HEK293 (cell line): ENCODE measurements at regions not wholly inside any gene's neighbourhood (a gene's known extent, or its start where the extent isn't known, plus 50 kb on each side); places are given as distances from the start of the nearest gene placed in this dataset.

ENCODE experiments used
- CTCF ChIA-PET: fragments of 350-600 bp; formaldehyde crosslinking; extraction: SDS; loops from one replicate; lab custom pipeline; 2021; ENCODE audit warnings: antibody characterized with exemption; lab: Yijun Ruan, JAX
- POLR2A ChIA-PET: fragments of 300-600 bp; formaldehyde crosslinking; extraction: SDS; loops from one replicate; lab custom pipeline; 2020; ENCODE audit warnings: antibody characterized with exemption, inconsistent platforms; lab: Yijun Ruan, JAX
- H3K27ac ChIP-seq: fragments of 200-500 bp; sonication (Bioruptor generic); 2 replicates; pipeline ENCODE4 v1.5.1; 2014; ENCODE audit warnings: low read depth, low read length, control low read depth, inconsistent platforms; ENCODE audit errors: extremely low read depth
- H3K36me3 ChIP-seq, 2 experiments: fragments of 200-500 bp in 1 of 2; sonication (Bioruptor generic) in 1 of 2; 1 replicate in 1 of 2; 2 replicates in 1 of 2; pipeline ENCODE4 v1.5.1; 2014 to 2017; ENCODE audit warnings: inconsistent platforms in 2 of 2, low read length in 2 of 2; ENCODE audit not compliant: control insufficient read depth in 2 of 2, insufficient read depth in 1 of 2
- H3K4me1 ChIP-seq: fragments of 200-500 bp; sonication (Bioruptor generic); 2 replicates; pipeline ENCODE4 v1.5.1; 2014; ENCODE audit warnings: mild to moderate bottlenecking, low read length, inconsistent platforms; ENCODE audit not compliant: control insufficient read depth, insufficient read depth
- H3K4me3 ChIP-seq: 2 replicates; pipeline ENCODE4 v1.5.1; 2011; ENCODE audit warnings: low read depth, mild to moderate bottlenecking, control low read depth, low read length, moderate library complexity
- H3K9me3 ChIP-seq: fragments of 200-500 bp; sonication (Bioruptor generic); 2 replicates; pipeline ENCODE4 v1.5.1; 2014; ENCODE audit warnings: low read depth, low read length, inconsistent platforms; ENCODE audit not compliant: control insufficient read depth, insufficient read depth
- FEZF1 ChIP-seq: fragments of 450-650 bp; formaldehyde crosslinking; IDR thresholded peaks from 2 replicates; pipeline ENCODE4 v1.5.1; 2016; ENCODE audit warnings: missing biosample characterization, missing genetic modification characterization
- HOXA7 ChIP-seq: sonication (generic); formaldehyde crosslinking; IDR thresholded peaks from 2 replicates; pipeline ENCODE4 v1.8.1; 2022; ENCODE audit warnings: missing genetic modification reagents, borderline replicate concordance
- KLF10 ChIP-seq: fragments of 450-650 bp; IDR thresholded peaks from 2 replicates; pipeline ENCODE4 v1.5.1; 2018; ENCODE audit warnings: missing biosample characterization, mild to moderate bottlenecking, missing genetic modification characterization
- REPIN1 ChIP-seq: fragments of 450-650 bp; formaldehyde crosslinking; IDR thresholded peaks from 2 replicates; pipeline ENCODE4 v1.5.1; 2017; ENCODE audit warnings: missing biosample characterization, missing genetic modification characterization, low read depth
- SCRT1 ChIP-seq: fragments of 450-650 bp; formaldehyde crosslinking; IDR thresholded peaks from 2 replicates; pipeline ENCODE4 v1.5.1; 2016; ENCODE audit warnings: missing biosample characterization, missing genetic modification characterization, borderline replicate concordance
- SP3 ChIP-seq: fragments of 450-650 bp; formaldehyde crosslinking; IDR thresholded peaks from 2 replicates; pipeline ENCODE4 v1.5.1; 2016; ENCODE audit warnings: missing biosample characterization, missing genetic modification characterization
- ZBTB7A ChIP-seq: fragments of 450-650 bp; formaldehyde crosslinking; IDR thresholded peaks from 2 replicates; pipeline ENCODE4 v1.5.1; 2016; ENCODE audit warnings: low read depth, missing biosample characterization, missing genetic modification characterization
- ZFP37 ChIP-seq: fragments of 450-650 bp; formaldehyde crosslinking; IDR thresholded peaks from 2 replicates; pipeline ENCODE4 v1.5.1; 2016; ENCODE audit warnings: missing biosample characterization, missing genetic modification characterization
- ZIC2 ChIP-seq: fragments of 450-650 bp; formaldehyde crosslinking; IDR thresholded peaks from 2 replicates; pipeline ENCODE4 v1.5.1; 2016; ENCODE audit warnings: missing biosample characterization, missing genetic modification characterization
- ZNF184 ChIP-seq: fragments of 450-650 bp; IDR thresholded peaks from 2 replicates; pipeline ENCODE4 v1.5.1; 2018; ENCODE audit warnings: missing biosample characterization, mild to moderate bottlenecking, missing genetic modification characterization
- ZNF2 ChIP-seq: fragments of 450-650 bp; formaldehyde crosslinking; IDR thresholded peaks from 2 replicates; pipeline ENCODE4 v1.5.1; 2016; ENCODE audit warnings: missing biosample characterization, missing genetic modification characterization
- ZNF266 ChIP-seq: fragments of 450-650 bp; formaldehyde crosslinking; IDR thresholded peaks from 2 replicates; pipeline ENCODE4 v1.5.1; 2016; ENCODE audit warnings: missing biosample characterization, missing genetic modification characterization, low read depth
- ZNF350 ChIP-seq: fragments of 450-650 bp; formaldehyde crosslinking; IDR thresholded peaks from 2 replicates; pipeline ENCODE4 v1.5.0; 2017; ENCODE audit warnings: missing biosample characterization, mild to moderate bottlenecking, missing genetic modification characterization
- ZNF473 ChIP-seq: fragments of 450-650 bp; formaldehyde crosslinking; IDR thresholded peaks from 2 replicates; pipeline ENCODE4 v1.5.1; 2017; ENCODE audit warnings: missing biosample characterization, missing genetic modification characterization
- ZNF48 ChIP-seq: fragments of 450-650 bp; formaldehyde crosslinking; IDR thresholded peaks from 2 replicates; pipeline ENCODE4 v1.5.1; 2016; ENCODE audit warnings: missing biosample characterization, missing genetic modification characterization
- ZNF514 ChIP-seq: fragments of 450-650 bp; formaldehyde crosslinking; IDR thresholded peaks from 2 replicates; pipeline ENCODE4 v1.5.1; 2016; ENCODE audit warnings: missing biosample characterization, missing genetic modification characterization
- ZNF529 ChIP-seq: fragments of 450-650 bp; formaldehyde crosslinking; IDR thresholded peaks from 2 replicates; pipeline ENCODE4 v1.5.1; 2017; ENCODE audit warnings: missing genetic modification characterization, missing biosample characterization; ENCODE audit not compliant: insufficient replicate concordance
- ZNF530 ChIP-seq: fragments of 450-650 bp; formaldehyde crosslinking; IDR thresholded peaks from 2 replicates; pipeline ENCODE4 v1.5.1; 2016; ENCODE audit warnings: low read depth, missing biosample characterization, missing genetic modification characterization
- ZNF610 ChIP-seq: fragments of 450-650 bp; formaldehyde crosslinking; IDR thresholded peaks from 2 replicates; pipeline ENCODE4 v1.5.1; 2016; ENCODE audit warnings: missing biosample characterization, missing genetic modification characterization, borderline replicate concordance
- ZNF621 ChIP-seq: fragments of 450-650 bp; formaldehyde crosslinking; IDR thresholded peaks from 2 replicates; pipeline ENCODE4 v1.5.1; 2017; ENCODE audit warnings: missing biosample characterization, missing genetic modification characterization
- ZNF626 ChIP-seq: fragments of 450-650 bp; sonication (Bioruptor Pico); formaldehyde crosslinking; IDR thresholded peaks from 2 replicates; pipeline ENCODE4 v1.5.1; 2018; ENCODE audit warnings: missing biosample characterization, missing genetic modification characterization, inconsistent platforms
- ZNF747 ChIP-seq: fragments of 450-650 bp; formaldehyde crosslinking; IDR thresholded peaks from 2 replicates; pipeline ENCODE4 v1.5.1; 2016; ENCODE audit warnings: missing biosample characterization, missing genetic modification characterization
- TF ChIP-seq, protein P1 (sequence below): sonication (generic); formaldehyde crosslinking; IDR thresholded peaks from 2 replicates; pipeline ENCODE4 v1.8.1; 2022; ENCODE audit warnings: mild to moderate bottlenecking, moderate library complexity, missing genetic modification reagents
- TF ChIP-seq, protein P2 (sequence below): fragments of 450-650 bp; formaldehyde crosslinking; IDR thresholded peaks from 2 replicates; pipeline ENCODE4 v1.5.1; 2016; ENCODE audit warnings: missing biosample characterization, missing genetic modification characterization

- TF ChIP-seq ZNF529 (no peak), SCRT1 (tag by site-specific recombination) (no peak), ZNF621 (tag by site-specific recombination) (no peak), ZNF610 (tag by site-specific recombination) (no peak), ZNF626 (tag by site-specific recombination) (no peak), ZNF48 (no peak)
Measured at GRCh38 chr3:127093312-127093711, 99.6 kb upstream of the PRR23E start.

DNA sequence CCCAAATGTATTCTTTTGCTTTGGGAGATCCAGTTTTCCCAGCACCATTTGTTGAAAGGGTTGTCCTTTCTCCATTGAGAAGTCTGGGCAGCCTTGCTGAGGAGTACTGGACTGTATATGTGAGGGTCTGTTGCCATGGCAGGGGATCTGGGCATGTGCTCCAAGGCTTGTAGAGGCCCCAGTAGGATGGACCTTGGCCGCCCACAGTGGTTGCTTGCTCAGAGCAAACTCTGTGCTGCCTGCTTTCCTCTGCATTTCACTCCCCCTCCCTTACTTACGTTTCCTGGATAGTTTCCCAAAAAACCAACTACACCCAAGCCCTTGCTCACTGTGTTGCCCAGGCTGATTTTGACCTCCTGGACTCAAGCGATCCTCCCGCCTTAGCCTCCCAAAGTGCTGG is 97.2 kb upstream of the PRR23E start:
- TF ChIP-seq ZNF514 (tag by site-specific recombination), result no peak
- no peak for TF ChIP-seq ZFP37 (tag by site-specific recombination)
- no peak for TF ChIP-seq ZNF747 (tag by site-specific recombination)
- no peak for TF ChIP-seq ZIC2 (tag by site-specific recombination)
- no peak for TF ChIP-seq HOXA7 (CRISPR knock-in tag)
- no peak for TF ChIP-seq ZBTB7A (tag by site-specific recombination)
- TF ChIP-seq REPIN1 (tag by site-specific recombination), result no peak
- TF ChIP-seq ZNF184, result no peak
- no peak for TF ChIP-seq ZNF350 (tag by site-specific recombination)
- no peak for TF ChIP-seq KLF10 (tag by site-specific recombination)
- no peak for TF ChIP-seq ZNF530 (tag by site-specific recombination)
- TF ChIP-seq, protein P1, sequence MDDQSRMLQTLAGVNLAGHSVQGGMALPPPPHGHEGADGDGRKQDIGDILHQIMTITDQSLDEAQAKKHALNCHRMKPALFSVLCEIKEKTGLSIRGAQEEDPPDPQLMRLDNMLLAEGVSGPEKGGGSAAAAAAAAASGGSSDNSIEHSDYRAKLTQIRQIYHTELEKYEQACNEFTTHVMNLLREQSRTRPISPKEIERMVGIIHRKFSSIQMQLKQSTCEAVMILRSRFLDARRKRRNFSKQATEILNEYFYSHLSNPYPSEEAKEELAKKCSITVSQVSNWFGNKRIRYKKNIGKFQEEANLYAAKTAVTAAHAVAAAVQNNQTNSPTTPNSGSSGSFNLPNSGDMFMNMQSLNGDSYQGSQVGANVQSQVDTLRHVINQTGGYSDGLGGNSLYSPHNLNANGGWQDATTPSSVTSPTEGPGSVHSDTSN (CRISPR knock-in tag), result no peak
- TF ChIP-seq ZNF266 (tag by site-specific recombination), result no peak
- no peak for TF ChIP-seq SCRT1 (tag by site-specific recombination)
- TF ChIP-seq, protein P2, sequence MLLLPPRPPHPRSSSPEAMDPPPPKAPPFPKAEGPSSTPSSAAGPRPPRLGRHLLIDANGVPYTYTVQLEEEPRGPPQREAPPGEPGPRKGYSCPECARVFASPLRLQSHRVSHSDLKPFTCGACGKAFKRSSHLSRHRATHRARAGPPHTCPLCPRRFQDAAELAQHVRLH, result no peak
- no peak for TF ChIP-seq FEZF1 (tag by site-specific recombination)
- TF ChIP-seq ZNF2 (tag by site-specific recombination), result no peak
- no peak for TF ChIP-seq ZNF473 (tag by site-specific recombination)
- no peak for TF ChIP-seq SP3
- no peaks in the 10 kb centered on the region for H3K9me3 ChIP-seq
- POLR2A ChIA-PET, result no interaction called here
- H3K4me1 ChIP-seq, result no peaks in the 10 kb centered on the region
- H3K27ac ChIP-seq, result no peak overlapping the region
- CTCF ChIA-PET, result no interaction called here
- no peaks in the 10 kb centered on the region for H3K36me3 ChIP-seq
- H3K4me3 ChIP-seq, result no peak overlapping the region

More at GRCh38 chr3:127093312-127093711, 99.6 kb upstream of the PRR23E start:
- ChIA-PET CTCF (no interaction called here), POLR2A (no interaction called here)
- Histone ChIP-seq H3K4me3 (no peak overlapping the region), H3K27ac (no peak overlapping the region), H3K4me1 (no peaks in the 10 kb centered on the region), H3K9me3 (no peaks in the 10 kb centered on the region), H3K36me3 (no peaks in the 10 kb centered on the region)
